Liver (tissue), 3 donors: ENCODE measurements at regions not wholly inside any gene's neighbourhood (a gene's known extent, or its start where the extent isn't known, plus 50 kb on each side); places are given as distances from the start of the nearest gene placed in this dataset.

Experiments
- ATF3 ChIP-seq: IDR thresholded peaks from 2 replicates; pipeline ENCODE4 v1.6.1; 2016; ENCODE audit warnings: antibody characterized with exemption
- EGR1 ChIP-seq, 2 donors: IDR thresholded peaks; 2 replicates each; pipeline ENCODE4 v1.6.1; 2016 to 2018; ENCODE audit warnings: antibody characterized with exemption in 2 of 2, low read depth in 2 of 2
- JUND ChIP-seq, 2 donors: IDR thresholded peaks; 2 replicates each; pipeline ENCODE4 v1.6.1; 2016; ENCODE audit warnings: antibody characterized with exemption in 2 of 2
- RAD21 ChIP-seq, 2 donors: IDR thresholded peaks; 2 replicates each; pipeline ENCODE4 v1.6.1; 2016; ENCODE audit warnings: antibody characterized with exemption in 2 of 2, mild to moderate bottlenecking in 2 of 2
- SP1 ChIP-seq: IDR thresholded peaks from 2 replicates; pipeline ENCODE4 v1.6.1; 2018; ENCODE audit warnings: antibody characterized with exemption, mild to moderate bottlenecking
- TAF1 ChIP-seq: conservative IDR thresholded peaks from 2 replicates; pipeline ENCODE4 v1.6.1; 2016; ENCODE audit warnings: antibody characterized with exemption, mild to moderate bottlenecking
- YY1 ChIP-seq: IDR thresholded peaks from 2 replicates; pipeline ENCODE4 v1.6.1; 2016; ENCODE audit warnings: antibody characterized with exemption, mild to moderate bottlenecking
- TF ChIP-seq, protein P1 (sequence below): fragments of 150-350 bp; IDR thresholded peaks from 2 replicates; pipeline ENCODE4 v1.5.1; 2017; ENCODE audit warnings: improper control_type of control experiment, low read depth, low read length; ENCODE audit not compliant: missing input control
- TF ChIP-seq, protein P2 (sequence below): IDR thresholded peaks from 2 replicates; pipeline ENCODE4 v1.6.1; 2016; ENCODE audit warnings: antibody characterized with exemption
- donor health status: healthy.
- donor health status: healthy.

- TF ChIP-seq YY1: no peak
- no peak for TF ChIP-seq TAF1
- TF ChIP-seq EGR1 (IDR thresholded peaks at IDR 0.05; ENCODE audit: low read depth in 2 of 2): no peak
- TF ChIP-seq, protein P1, sequence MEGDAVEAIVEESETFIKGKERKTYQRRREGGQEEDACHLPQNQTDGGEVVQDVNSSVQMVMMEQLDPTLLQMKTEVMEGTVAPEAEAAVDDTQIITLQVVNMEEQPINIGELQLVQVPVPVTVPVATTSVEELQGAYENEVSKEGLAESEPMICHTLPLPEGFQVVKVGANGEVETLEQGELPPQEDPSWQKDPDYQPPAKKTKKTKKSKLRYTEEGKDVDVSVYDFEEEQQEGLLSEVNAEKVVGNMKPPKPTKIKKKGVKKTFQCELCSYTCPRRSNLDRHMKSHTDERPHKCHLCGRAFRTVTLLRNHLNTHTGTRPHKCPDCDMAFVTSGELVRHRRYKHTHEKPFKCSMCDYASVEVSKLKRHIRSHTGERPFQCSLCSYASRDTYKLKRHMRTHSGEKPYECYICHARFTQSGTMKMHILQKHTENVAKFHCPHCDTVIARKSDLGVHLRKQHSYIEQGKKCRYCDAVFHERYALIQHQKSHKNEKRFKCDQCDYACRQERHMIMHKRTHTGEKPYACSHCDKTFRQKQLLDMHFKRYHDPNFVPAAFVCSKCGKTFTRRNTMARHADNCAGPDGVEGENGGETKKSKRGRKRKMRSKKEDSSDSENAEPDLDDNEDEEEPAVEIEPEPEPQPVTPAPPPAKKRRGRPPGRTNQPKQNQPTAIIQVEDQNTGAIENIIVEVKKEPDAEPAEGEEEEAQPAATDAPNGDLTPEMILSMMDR: no peak
- no peak for TF ChIP-seq SP1
- TF ChIP-seq, protein P2, sequence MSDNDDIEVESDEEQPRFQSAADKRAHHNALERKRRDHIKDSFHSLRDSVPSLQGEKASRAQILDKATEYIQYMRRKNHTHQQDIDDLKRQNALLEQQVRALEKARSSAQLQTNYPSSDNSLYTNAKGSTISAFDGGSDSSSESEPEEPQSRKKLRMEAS: no peak
- TF ChIP-seq ATF3: no peak
- TF ChIP-seq RAD21 (IDR thresholded peaks at IDR 0.05): no peak
- no peak for TF ChIP-seq JUND (IDR thresholded peaks at IDR 0.05)
Measured at GRCh38 chr7:54179321-54180029, 362.7 kb upstream of the VSTM2A start.
